Hindlimb muscle (tissue), 1 donor: ENCODE measurements at regions not wholly inside any gene's neighbourhood (a gene's known extent, or its start where the extent isn't known, plus 50 kb on each side); places are given as distances from the start of the nearest gene placed in this dataset.
"Not testable (repeated sequence)": the region's sequence is repeated elsewhere in the genome, so short reads cannot be mapped to it uniquely, and the experiment has no call there.

Experiments
- DNase-seq: peaks from one replicate; pipeline ENCODE4 v3.0.0-alpha.2; 2013

- no peak for DNase-seq
These were observed 89.4 kb downstream of the PLXNA1 start for GRCh38 chr3:127072221-127072771.

DNA sequence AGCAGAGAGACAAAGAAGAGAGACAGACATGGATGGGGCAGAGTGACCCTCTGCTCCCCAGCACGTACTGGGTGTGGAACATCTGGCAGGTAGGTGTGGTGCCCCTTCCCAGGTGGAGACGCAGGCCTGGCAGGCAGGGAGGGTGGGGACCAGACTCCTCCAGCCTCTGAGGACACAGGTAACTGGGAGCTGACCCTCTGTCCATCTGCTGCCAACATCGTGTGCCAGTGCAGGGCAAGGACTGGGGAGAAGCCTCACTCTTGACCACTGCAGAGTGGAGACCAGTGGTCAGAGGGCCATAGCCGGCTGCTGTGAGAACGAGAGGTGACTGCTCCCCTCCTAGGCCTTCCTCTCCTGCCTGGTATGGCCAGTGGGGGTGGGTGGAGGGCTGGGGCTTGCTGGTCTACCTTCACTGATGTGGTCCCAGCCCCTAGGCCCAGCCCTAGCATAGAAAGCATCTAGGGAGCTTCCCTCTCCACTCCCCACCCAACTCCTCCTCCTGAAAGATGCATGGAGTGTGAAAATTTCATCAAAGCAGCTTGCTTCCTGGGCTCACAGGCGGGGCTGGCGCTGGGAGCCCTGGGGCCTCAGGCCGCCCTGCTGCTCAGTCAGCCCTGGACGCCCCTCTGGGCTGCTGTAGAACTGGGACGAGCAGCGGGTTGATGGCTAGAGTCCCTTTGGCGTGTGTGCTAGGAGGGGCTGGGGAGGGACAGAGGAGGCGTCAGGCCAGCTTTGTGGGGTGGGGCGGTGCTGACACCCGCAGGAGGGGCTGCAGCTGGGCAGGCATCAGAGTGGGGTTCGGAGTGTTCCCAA, 90.3 kb downstream of the PLXNA1 start:
- no peak for DNase-seq

- no peak for DNase-seq
These were observed 91.3 kb downstream of the PLXNA1 start for GRCh38 chr3:127073941-127074820.

DNA sequence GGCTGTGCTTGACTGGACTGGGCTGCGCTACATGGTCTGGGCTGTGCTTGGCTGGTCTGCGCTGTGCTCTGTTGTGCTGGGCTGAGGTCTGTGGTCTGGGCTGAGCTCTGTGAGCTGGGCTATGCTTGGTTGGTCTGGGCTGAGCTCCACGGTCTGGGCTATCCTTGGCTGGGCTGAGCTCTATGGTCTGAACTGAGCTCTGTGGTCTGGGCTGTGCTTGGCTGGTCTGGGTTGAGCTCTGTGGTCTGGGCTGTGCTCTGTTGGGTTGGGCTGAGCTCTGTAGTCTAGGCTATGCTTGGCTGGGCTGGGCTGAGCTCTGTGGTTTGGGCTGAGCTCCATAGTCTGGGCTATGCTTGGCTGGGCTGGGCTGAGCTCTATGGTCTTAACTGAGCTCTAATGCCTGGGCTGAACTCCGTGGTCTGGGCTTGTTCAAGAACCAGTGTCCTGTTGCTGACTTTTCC, 92.0 kb downstream of the PLXNA1 start:
- DNase-seq, result no peak

DNA sequence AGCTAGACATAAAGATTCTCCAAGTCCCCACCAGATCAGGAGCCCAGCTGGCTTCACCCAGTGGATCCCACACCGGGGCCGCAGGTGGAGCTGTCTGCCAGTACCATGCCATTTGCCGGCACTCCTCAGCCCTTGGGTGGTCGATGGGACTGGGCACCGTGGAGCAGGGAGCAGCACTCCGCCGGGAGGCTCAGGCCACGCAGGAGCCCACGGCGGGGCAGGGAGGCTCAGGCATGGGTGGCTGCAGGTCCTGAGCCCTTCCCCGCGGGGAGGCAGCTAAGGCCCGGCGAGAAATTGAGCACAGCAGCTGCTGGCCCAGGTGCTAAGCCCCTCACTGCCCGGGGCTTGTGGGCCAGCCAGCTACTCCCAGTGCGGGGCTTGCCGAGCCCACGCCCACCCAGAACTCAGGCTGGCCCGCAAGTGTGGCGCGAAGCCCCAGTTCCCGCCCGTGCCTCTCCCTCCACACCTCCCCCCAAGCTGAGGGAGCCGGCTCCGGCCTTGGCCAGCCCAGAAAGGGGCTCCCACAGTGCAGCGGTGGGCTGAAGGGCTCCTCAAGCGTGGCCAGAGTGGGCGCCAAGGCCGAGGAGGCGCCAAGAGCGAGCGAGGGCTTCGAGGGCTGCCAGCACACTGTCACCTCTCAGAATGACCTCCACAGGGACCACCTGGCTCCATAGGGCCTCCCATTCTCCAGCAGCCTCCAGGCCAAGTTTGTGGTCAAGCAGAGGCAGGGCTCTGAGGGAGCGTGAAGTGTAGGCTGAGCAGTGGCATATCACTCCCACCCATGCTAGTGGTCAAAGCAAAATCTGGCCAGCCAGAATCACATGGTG, 93.5 kb downstream of the PLXNA1 start:
- not testable (repeated sequence) for DNase-seq

DNA sequence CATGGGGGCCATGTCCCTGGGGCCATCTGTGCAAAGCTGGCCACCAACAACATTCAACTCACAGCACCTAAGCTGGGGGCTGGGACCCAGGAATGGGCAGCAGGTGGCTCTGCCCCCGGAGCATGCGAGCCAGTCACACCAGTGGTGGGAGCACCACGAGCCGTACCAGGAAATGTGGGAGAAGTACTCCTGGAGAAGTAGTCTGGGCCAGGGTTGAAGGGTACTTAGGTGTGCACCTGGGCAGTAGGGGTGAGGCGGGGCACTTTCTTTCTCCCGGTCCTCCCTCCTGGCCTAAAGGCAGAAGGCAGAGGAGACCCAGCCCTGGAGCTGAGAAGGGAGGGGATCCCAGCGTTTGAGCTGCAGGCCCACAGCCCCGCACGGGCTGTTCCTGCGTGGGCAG, 94.2 kb downstream of the PLXNA1 start:
- no peak for DNase-seq

DNA sequence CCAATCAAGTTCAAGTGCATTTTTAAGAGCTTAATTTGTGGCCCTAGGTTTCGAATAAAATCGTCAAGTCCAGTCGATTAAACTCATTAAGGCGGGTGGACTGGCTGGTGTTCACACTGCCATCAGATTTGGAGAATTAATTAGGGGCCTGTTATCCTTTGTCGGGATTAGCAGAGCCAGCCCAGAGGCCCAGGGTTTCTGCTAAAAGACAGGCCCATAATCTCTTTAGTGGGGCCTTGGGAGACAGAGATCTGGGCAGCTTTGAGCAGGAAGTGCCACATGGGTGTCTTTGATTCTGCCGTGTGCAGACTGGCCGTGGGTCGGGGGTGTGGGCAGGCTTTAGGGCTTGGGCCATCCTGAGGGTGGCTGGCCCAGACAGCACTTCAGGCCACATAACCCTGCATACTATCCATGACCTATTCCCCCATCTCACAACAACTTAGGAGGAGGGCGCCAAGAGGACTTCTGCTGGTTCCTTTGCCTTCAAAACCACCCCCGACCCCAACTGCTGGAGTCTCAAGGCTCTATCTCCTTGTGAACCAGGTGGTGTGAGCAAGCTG, 94.7 kb downstream of the PLXNA1 start:
- DNase-seq, result no peak

GRCh38 chr3:127078626-127079025, 95.7 kb downstream of the PLXNA1 start:
- DNase-seq, result no peak

DNA sequence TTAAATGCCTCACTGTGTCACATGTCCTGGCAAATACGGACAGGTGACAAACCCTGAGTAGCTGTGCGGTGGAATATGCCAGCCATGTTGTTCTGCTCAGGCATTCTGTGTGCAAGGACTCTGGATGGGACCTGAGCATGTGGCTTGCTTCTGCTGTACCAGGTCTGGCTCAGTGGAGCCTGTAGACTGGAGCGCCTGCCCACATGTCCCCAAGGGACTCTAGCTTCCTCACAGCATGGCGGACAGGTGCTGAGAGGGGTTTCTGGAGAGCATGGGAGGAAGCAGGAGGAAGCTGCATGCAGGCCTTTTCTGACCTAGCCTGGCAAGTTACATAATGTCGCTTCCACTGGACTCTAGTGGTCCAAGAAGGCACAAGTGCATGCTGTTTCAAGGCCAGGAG, 96.3 kb downstream of the PLXNA1 start:
- DNase-seq, result no peak

DNA sequence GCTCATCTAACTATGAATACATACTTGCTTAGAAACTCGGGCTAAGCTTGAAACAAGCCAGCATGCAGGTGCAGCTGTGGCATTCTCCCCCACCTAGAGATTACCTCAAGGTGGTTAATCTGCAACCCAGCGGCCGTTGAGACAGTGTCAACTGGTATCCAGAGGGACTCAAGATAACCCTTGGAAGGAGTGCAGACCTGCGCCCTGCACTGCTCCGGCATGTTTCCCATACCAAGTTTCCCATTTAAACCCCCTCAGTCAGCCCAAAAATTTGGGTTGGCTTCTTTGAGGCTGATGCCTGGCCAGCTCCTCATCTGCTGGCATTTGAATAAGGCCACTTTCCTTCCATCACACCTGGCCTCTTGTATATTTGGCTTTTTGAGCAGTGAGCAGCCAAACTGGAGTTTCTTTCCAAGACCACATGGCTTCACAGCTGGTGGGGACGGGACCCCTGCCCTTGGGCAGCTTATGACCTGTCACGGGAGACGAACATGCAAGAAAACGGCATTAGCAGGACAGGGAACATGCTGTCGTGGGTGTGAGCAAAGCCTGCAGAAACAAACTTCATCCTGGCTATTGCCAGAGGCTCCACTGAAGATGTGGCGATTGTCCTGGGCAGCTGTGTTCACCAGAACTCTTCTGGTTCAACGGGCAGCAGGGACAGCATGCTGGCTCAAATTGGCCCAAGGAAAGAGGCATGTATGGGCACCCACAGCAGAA, 98.2 kb downstream of the PLXNA1 start:
- no peak for DNase-seq

GRCh38 chr3:127082066-127082465, 99.2 kb downstream of the PLXNA1 start:
- DNase-seq, result no peak

DNA sequence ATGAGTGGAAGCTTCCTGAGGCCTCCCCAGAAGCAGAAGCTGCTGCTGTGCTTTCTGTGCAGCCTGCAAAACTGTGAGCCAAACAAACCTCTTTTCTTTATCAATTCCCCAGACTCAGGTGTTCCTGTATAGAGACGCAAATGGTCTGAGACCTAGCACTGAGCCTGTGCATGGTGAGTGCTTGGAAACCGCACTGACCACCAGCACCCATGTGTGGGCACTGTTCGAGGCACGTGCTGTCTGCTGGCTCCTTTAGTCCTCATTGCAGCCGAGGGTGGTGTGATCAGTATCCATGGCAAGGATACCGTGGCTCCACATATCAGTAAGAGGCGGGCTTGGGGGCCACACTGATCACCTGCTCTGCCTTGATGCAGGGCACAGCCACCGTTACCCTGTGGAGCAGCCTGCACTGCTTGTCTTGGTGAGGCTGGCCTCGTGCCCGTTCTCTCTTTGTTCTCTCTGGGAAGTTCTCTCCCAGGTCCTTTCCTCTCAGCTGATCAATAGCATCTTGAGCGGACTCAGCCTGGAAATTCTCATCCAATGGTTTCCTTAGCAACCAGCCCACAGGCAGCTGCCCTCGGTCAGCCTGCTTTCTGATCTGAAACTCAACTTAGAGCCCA, 101.0 kb downstream of the PLXNA1 start:
- DNase-seq, result no peak

GRCh38 chr3:127084401-127084990, 101.6 kb downstream of the PLXNA1 start:
- no peak for DNase-seq

DNA sequence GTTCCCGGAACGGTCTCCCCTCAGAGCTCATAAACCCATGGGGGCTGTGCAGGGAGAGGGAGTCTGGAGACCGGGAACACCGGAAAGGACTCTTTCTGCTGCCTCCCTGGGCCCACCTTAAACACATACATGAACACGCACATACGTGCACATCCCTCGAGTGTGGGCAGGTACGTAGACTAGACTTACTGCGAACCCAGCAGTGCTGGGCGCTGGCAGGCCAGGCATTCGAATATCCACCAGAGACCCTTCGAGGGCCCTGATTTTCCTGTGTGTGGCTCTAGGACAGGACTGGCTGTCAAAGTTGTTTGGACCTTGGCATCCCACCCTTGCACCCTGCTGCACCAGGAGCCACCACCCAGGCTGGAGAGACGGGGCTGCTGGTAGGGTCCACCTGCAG, 102.7 kb downstream of the PLXNA1 start:
- no peak for DNase-seq

DNA sequence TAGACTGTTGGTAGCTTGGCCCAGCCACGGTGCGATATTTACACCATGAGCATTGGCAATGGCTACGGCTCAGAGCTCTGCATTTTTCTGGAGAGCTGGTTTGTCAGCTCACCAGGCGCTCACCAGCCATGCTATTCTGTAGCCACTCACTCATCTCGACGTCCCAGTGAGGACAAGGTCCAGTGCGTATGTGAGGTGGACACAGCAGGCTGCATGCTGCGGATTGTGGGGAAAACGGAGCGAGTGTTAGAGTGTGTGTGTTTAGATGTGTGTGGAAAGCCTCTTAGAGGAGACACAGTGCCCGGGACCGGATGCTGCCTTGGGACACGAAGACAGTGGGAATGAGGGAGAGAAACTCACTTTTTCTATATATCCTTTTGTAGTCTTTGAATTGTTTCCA, 103.7 kb downstream of the PLXNA1 start:
- DNase-seq, result not testable (repeated sequence)

DNA sequence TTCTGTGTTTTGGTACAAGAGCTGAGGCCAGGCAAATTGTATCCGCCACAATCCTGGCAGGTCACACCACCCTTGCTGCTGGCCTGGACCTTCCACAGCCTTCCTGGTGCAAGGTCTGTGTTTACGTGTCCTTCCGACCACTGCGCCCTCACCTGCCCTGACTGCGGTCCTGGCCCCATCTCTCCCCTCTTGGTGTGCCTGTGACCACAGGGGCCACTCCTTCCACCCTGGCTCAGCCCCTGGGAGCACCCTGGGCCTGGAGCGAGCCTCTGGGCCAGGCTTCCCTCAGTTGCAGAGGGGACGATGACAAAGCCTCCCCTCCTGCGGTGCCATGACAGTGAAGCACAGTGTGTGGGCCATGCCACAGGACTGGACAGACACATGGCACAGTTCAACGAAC, 104.5 kb downstream of the PLXNA1 start:
- no peak for DNase-seq

DNA sequence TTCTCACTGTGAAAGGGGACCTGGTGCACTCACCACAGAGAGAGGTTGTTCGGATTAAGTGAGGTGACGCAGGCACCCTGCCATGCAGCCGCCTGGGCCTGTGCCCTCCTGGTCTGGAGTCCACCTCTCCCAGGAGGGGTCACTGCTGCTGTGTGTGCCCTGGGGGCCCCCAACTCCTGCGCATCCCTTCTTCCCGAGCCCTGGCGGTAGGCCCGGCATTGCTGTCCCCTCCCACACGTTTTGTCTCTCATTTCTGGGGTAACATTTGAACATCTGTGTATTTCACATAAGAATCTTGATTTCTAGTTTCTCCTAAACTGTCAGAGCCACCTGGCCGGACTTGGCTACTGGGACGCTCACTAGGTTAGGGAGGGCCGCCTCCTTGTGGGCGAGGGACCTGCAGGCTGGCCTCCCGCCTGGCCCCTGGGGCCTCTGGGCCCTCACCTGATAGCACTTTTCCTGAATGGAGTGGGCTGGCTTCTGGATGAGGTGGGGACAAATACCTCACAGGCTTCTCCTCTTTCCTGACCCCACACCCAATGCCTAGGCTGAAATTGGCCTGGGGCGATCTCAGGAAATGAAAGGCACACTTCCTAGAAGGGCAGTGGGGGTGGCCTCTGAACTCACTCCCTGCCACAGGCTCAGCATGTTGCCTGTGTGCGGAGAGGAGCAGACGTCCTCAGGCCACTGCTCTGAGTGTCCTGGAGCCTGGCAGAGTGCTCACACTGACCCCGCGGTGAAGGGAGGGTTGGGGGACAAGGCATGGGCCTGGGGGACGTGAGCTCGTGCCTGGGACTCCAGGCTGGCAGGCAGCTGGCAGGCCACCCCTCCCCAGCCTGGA, 104.2 kb upstream of the PRR23E start:
- DNase-seq, result peak; percentile 40

- DNase-seq, result peak; percentile 89
These were observed 103.3 kb upstream of the PRR23E start for GRCh38 chr3:127089486-127090145.
